NK-92 treated with Interleukin-12 subunit alpha and Interleukin-12 subunit beta, amount 100 ng/mL, for 24 hours (cell line): ENCODE measurements at regions not wholly inside any gene's neighbourhood (a gene's known extent, or its start where the extent isn't known, plus 50 kb on each side); places are given as distances from the start of the nearest gene placed in this dataset.

Experiments
- DNase-seq: peaks from one replicate; lab custom pipeline; 2025; lab: John Stamatoyannopoulos, UW

DNA sequence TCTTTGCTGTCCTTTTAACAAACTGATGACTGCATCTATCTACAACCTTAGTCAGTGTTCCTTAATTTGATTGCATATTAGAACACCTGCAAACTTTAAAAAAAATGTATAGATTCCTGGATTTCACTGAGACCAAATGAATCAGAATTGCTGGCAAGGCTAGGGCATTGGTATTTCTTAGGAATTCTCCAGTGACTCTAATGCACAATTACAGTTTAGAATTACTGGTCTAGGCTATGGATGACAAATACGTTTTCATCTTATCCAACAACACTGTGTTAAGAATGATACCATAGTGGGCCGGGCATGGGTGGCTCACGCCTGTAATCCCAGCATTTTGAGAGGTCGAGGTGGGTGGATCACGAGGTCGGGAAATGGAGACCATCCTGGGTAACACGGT is 545.9 kb upstream of the RIOK2 start:
- DNase-seq, result no peak

DNA sequence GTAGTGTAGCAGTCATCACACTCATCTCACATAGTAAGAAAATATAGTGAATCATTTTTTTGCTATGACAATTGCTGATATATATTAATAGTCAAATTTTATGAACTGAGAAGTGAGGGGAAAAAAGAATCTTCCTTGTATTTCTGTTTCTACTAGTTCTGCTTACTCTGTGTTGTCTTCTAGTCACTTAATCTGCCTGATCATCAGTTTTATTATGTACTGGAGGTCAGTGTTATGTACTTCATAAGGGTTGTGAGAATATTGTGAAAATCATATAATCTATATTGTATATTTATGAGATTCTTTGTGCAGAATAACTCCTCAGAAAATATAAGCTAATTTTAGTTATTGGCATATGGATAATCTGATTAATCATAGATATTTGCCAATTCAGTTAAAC is 546.9 kb upstream of the RIOK2 start:
- no peak for DNase-seq

DNA sequence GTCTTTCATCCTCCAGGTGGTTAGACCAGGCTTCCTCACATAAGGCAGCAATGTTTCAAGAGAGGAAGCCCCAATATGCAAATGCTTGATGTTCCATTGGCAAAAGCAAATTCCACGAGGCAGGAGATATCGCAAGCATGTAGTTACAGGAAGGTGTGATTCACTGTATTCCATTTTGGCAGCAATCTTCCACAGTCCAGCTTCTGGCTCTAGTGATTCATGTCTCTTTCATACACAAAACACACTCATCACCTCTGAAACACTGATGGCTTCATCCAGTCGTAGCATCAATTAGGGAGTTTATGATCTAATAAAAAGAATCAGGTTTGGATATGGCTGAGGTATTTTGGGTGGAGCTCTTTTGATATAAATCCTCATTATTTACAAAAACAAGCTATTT is 552.2 kb upstream of the RIOK2 start:
- no peak for DNase-seq

DNA sequence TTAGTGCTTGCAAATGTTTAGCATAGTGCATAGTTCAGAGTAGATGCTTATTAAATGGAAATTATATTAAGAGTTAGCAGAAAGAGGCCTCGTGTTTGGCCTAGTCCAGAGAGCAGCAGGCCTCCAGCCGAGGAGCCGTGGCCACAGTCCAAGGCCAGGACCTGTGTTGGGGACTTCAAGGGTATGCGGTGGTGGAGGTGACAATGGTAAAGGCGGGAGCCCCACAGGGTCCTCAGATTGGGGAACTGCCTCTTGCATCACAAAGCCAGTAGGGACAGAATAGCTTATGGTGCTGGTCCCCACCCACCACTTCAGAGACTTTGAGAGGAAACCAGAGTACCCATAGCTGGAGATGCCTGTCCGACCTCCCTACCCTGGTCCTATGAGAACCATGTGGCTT is 554.6 kb upstream of the RIOK2 start:
- DNase-seq, result no peak

DNA sequence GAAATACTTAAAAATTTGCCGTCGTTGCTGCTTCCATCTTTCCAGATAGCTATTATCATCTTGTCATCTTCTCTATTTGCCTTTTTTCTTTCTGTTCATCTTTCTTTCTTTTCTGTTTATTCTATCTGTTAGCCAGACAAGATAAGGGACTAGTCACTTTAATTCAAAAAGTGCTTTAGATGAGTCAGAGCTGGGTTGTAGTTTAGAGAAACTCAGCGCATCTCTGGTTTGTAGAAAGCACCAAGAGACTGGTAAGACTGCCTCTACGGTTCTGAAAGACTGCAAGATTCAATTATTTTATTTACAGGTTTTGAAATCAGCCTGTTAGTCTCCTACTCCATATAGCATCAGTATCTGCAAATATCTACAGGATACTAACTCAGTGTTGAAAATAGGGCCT is 562.8 kb upstream of the RIOK2 start:
- no peak for DNase-seq

DNA sequence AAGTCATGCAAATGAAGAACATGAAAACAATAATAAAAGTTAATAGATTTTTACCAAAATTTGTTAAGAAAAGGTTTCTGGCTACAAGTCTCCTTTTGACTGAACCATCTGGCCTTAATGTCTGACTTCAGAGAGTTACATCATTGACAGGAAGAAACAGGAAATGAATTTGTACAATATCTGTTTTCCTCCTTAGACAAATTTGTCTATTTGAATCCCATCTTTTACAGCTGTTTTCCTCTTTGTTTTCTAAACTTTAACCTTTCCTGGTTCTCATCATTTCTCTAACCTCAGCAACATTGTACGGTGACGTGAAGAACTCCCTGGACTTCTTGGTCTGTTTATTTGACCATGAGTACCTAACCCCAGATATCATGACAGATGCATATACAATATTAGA is 567.5 kb upstream of the RIOK2 start:
- DNase-seq, result no peak

DNA sequence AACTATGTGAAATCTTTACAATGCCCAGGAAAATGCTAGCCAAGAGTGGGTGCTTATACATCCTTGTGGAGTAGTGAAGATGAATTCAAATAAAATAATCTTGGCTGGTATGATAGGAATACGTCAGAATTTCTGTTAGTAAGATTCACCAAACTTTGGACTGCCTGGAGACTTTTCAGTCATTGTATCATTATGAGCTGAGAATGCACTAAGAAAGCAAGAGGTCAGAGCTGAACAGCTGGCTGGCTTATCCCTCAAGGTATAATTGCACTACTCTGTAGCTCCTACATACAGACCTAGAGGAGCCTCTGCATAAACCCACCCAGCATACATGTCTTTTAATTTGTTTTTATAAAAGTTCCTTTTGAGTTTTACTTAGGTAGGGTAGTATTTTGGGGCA is 568.5 kb upstream of the RIOK2 start:
- DNase-seq, result no peak

DNA sequence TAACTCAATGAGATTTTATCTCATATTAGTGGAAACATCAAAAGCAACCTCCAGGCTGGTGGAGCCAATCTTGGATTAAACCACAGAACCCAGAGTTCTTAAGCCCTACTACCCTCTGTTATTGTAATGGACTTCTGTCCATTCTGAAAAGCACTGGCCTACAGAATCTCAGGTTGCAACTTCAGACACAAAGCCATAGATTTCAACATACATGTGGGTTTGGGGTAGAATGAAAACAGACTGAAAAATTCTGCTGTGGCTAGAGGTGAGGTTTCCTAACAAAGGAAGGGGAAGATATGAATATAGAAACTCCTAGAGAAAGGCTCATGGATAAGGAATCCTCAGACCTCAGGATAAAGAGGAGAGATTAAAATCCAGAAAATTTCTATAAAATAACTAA is 569.8 kb upstream of the RIOK2 start:
- DNase-seq, result no peak

DNA sequence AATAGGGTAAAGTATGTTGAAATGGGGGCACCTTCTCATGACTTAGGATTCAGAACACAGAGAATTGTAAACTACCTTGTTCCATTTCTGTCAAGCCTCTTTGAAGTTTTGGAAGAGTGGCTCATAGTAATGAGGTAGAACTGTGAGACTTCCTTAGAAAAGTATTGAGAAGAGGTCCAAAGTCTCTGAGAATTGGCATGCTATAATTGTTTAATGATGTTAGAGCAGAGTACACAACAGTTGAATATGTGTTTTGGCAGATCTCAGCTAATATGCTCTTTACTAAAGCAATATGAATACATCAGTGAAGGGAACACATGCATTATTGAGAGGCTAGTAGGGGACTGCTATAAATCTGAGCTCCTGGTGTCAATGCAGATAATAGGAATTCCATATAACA is 579.4 kb upstream of the RIOK2 start:
- DNase-seq, result no peak

DNA sequence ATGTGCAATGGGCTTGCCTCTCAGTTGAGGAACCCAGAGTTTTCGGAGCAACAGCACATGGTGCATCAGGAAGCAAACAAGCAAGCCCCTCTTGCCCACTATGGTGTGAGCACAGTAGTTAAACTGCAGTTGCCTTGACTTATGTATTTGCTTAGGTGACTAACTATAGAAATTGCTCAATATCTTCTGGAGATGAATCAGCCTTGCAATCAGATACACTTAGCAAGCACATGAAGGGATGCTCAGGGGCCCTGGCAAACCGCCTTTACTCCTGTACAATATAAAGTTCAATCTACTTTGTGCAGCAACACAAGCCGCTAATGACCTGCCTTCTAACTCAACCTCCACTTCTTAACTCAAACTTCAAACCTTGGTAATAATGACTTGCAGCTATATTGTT is 581.7 kb upstream of the RIOK2 start:
- DNase-seq, result no peak

DNA sequence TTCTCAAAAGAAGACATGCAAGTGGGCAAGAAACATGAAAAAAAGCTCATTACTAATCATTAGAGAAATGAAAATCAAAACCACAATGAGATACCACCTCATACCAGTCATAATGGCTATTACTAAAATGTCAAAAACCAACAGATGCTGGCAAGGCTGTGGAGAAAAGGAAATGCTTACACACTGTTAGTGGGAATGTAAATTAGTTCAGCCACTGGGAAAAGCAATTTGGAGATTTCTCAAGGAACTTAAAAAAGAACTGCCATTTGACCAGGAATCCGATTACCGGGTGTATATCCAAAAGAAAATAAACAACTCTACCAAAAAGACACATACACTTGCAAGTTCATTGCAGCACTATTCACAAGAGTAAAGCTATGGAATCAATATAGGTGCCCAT is 595.4 kb upstream of the RIOK2 start:
- DNase-seq, result no peak

DNA sequence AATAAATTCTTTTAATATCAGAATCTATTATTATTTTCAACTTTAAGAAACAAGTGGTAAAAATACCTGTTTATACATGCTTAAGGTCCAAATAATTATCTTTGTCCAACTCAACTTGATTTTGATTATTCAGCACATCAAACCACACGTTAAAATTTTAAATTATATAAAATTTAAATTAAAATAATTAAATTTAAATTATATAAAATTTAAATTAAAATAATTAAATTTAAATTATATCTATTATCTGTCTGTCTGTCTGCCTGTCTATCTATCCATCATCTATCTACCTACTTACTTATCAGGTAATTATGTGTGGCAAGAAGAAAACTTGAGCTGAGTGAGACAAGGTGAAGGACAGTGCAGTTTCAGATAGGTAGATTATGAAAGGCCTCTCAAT is 605.3 kb upstream of the RIOK2 start:
- no peak for DNase-seq

DNA sequence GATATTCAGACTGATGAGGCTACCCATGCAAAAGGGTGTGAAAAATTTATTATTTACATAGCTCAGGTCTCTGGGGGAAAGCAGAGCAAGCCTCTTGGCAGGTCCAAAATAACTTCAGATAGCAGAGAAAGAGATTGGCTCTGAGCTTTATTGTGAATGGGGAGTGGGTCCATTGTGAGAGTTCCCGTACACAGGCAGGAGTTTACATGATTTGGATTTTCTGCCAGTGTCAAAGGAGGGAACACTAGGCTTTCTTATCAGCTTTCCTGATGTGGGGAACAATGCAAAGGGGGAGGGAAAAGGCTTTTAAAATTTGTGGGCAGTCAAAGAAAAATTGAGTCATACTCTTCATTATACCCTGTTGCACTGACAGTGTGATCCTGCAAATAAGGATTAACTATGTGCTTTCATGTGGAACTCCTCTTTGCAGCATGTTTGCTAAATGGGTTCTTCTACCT is 615.0 kb upstream of the RIOK2 start:
- no peak for DNase-seq

DNA sequence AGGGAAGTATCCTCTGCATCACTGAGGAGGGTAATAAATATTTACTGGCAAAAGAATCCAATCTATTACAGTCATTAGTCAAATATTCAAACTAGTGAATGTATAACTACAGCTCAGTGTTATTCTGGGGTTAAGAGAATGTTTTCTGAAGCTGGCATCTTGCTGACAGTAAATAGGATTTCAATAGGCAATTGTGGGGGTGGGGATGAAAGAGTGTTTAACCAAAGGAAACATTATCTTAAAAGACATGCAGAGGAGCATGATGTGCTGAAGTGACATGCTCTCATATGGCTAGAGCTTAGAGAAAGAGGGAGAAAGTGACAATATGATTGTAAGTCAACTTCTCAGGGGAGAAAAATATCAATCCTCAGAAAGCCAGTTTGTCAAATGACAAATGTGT is 618.4 kb upstream of the RIOK2 start:
- no peak for DNase-seq

DNA sequence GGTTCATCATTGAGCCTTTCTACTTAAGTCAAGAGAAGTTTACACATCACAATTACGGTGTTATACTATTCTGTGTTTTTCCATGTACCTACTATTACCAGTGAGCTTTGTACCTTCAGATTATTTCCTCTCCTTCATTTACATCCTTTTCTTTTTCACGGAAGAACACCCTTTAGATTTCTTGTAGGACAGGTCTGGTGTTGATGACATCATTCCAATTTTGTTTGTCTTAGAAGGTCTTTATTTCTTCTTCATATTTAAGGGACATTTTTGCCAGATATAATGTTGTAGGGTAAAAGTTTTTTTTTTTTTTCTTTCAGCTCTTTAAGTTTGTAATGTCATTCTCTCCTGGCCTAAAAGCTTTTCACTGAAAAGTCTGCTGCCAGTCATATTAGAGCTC is 637.1 kb upstream of the RIOK2 start:
- DNase-seq, result no peak

DNA sequence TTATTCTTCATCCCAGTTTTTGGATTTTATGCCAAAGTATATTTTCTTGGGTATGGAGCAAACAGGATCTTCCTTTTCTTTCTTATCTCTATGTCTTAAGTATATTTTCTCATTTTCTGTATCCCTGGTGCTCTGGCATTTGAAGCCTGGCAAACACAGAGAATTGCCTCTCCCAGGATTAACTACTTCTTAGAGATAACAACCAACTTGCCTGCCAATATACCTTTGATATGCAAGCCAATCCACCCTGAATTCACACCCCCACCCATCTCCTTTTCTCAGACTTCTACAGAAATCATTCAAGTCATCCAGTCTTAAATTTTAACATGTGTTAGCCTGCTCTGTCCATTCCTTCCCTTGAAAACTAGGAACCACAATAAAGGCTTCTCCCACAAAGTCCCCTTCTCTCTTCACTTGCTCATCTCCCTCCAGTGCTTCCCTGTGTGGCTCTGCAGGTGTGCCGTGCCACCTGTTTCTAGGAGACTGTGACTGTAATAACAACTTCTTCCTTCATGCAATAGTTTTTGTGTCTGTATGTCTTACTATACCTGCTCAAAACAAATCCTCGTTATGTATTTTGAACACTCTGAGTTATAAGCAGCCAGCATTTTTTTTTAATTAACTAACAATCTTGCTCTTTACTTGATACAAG is 649.7 kb upstream of the RIOK2 start:
- DNase-seq, result no peak

DNA sequence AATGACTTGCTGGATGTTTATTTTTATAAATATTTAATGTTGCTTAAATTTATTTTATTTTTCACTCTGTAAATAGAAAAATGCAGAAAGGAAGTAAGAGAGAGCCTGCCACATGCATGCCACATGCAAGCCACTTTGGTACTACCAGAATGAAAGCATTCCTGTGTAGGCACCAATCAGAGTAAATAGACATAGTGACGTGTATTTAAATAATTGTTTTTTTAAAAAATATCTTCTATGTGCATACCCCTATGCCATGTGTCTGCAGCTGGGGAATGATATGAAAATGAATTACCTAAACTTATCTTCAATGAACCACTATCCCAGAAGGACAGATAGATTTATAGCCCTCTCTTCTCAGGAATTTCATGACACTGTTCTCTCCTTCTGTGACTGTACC is 651.5 kb upstream of the RIOK2 start:
- no peak for DNase-seq

DNA sequence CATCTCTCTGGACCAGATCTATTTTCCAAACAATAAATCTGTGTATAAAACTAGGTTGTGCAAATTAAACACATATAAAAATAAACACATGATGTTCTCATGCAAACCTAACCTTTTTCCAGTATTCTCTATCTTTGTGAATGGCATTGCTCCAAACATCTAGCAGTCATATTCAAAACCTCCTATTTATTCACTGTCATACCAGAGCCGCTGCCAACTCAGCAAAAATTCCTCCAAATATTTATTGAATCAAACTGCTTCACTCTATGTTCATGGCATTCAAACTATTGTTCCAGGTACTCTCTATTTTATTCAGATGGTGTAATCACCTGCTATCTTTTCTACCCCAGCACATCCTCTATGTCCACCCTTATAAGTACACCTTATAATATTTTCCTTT is 652.1 kb upstream of the RIOK2 start:
- DNase-seq, result no peak

DNA sequence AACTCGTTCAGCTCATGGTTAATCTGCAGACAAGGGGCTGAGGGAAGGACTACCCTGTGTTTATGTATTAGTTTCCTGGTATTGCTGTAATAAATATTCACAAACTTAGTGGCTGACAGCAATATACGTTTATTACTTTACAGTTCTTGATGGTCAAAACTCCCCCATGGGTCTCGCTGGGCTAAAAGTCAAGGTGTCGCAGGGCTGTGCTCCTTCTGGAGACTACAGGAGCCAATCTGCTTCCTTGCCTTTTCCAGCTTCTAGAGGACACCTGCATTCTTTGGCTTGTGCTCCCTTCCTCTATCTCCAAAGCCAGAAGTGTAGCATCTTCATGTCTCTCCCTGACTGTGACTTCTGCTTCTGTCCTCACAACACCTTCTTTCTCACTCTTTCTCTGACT is 653.8 kb upstream of the RIOK2 start:
- no peak for DNase-seq

DNA sequence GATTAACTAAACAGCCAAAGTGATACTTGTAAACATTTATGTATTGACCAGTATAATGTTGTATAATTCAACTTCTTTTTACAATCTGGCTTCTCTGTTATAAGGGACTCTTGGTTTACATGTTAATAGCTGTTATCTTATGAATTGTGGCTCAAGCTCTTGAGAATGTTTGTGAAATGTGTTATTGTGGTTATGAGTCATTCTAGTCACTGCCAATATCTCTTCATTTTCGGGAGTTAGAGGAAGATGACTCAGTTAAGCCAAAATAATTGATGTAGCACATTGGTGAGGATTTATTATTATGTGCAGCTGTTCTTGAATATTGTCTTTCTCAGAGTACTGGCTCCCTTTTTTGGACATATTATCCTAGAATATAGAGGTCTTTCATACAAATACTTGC is 655.2 kb upstream of the RIOK2 start:
- no peak for DNase-seq

DNA sequence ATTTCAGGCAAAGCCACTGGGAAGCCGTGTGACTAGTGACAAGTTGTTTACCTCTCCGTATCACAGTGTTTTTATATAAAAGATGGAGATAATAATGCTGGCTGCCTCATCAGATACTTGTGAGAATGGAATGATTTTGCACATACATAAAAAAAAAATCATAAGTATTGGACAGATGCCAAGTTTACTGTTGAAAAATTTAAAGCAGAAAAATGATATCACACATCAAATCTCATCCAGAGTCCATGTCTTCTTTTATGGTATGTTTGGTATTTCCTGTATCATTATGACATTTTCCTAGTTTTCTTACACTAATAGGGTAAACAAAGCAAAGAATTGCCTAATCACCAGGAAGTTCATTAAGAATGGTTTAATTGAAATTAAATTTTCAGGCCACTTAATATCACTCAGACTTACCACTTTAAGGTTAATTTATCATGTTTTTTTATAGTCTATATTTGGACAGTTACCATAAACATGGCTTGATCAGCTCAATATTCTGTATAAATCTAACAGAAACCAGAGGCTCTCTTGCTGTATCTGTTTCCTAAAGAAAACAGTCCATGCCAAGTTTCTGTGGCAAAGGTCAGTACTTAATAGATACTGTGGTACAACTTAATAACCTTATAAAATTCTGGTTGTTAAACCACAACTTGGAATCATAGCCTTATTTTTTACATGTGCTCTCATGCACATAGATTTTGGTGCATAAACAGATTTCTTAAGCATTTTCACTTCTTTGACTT is 656.5 kb upstream of the RIOK2 start:
- no peak for DNase-seq

DNA sequence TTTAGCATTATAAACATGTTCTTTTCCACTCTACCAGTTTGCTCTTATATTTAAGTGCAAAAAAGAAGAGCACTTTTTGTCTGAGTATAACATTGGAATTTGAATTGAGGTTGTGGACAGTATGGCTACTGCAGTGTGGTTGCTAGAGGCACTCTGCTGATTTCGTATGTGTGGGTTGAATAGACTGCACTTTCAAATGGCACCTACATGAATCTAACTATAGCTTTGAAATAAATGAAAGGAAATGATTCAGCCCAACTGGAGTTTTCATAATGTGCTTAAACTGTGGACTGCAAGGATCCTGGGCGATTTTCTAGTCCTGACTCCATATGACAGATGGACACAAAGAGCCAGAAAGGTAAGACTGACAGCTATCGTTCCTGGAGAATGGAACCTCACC is 657.6 kb upstream of the RIOK2 start:
- DNase-seq, result no peak

DNA sequence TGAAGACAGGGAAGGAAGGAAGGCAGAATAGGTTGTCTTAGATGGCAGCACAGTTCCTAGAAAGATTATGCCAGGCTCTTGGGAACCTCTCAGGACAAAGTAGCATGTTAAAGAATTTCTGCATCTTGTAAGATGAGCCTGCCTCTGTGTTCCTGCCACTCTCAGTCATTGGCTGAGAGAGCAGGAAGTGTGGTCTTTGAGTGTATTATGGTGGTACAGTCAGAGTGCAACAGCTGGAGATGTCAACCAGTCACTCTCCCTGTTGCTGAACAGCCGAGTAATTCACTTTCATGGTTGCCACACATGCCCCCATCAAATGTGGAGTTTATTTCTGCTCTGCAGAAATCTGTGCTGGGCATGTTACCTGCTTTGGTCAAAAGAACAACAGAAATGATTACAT is 659.6 kb upstream of the RIOK2 start:
- no peak for DNase-seq

DNA sequence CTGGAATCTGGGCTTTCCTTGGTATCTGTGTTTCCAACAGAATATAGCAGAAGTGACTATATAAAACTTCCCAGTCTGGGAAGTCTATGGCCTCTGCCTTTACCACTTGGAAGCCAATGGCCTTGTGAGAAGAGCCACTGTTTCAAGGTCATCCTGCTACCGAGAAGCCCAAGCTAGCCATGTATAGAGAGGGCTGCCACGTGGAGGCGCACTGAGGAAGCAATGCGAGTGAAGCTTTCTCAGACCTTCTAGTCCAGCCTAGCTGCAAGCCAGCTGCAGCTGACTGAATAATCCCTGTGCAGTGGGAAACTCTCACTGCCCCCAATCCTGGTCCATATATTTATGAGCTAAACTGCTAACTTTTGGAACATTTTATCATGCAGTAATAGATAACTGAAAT is 661.8 kb upstream of the RIOK2 start:
- DNase-seq, result no peak
